ENCODE measurements at regions not wholly inside any gene's neighbourhood (a gene's known extent, or its start where the extent isn't known, plus 50 kb on each side); places are given as distances from the start of the nearest gene placed in this dataset.

DNA sequence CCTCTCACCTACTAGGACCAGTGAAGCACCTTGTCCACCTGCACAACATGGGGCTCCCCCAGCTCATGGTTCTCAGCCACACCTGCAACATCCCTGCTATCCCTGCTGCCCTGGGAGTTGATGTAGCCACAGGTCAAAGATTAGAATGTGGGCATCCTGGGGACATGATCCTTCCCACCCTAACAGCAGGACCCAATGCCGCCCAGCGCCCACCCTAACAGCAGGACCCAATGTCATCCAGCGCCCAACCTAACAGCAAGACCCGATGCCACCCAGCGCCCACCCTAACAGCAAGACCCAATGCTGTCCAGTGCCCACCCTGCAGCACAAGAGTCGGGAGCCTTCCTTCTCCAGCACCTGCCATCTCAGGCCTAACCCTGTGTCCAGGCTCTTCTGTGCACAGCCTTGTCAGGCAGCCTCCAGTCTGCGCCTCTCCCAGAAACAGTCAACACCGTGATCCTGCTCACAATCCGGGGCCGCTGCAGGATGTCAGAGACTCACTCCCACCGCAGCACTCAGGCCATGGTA, 237.3 kb upstream of the SALL3 start:
- intact Hi-C loops (cut with DNase I; ENCODE audit: low total_unique reads) = no loop called here
- H3K27ac ChIP-seq = no peak overlapping the region
- H3K36me3 ChIP-seq = no peaks in the 10 kb centered on the region
- H3K4me3 ChIP-seq = no peak overlapping the region
- DNase-seq = peak in 1 of 2 donors; percentile 51
- H3K9me3 ChIP-seq = peaks cover 0 to 4% (median 0%) of the 10 kb centered on the region in 3 donors
- H3K4me1 ChIP-seq = no peaks in the 10 kb centered on the region
- peaks cover 0 to 4% of the 10 kb centered on the region in 2 donors for H3K27me3 ChIP-seq
- TF ChIP-seq, protein P1, sequence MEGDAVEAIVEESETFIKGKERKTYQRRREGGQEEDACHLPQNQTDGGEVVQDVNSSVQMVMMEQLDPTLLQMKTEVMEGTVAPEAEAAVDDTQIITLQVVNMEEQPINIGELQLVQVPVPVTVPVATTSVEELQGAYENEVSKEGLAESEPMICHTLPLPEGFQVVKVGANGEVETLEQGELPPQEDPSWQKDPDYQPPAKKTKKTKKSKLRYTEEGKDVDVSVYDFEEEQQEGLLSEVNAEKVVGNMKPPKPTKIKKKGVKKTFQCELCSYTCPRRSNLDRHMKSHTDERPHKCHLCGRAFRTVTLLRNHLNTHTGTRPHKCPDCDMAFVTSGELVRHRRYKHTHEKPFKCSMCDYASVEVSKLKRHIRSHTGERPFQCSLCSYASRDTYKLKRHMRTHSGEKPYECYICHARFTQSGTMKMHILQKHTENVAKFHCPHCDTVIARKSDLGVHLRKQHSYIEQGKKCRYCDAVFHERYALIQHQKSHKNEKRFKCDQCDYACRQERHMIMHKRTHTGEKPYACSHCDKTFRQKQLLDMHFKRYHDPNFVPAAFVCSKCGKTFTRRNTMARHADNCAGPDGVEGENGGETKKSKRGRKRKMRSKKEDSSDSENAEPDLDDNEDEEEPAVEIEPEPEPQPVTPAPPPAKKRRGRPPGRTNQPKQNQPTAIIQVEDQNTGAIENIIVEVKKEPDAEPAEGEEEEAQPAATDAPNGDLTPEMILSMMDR (IDR thresholded peaks at IDR 0.05) = no peak

DNA sequence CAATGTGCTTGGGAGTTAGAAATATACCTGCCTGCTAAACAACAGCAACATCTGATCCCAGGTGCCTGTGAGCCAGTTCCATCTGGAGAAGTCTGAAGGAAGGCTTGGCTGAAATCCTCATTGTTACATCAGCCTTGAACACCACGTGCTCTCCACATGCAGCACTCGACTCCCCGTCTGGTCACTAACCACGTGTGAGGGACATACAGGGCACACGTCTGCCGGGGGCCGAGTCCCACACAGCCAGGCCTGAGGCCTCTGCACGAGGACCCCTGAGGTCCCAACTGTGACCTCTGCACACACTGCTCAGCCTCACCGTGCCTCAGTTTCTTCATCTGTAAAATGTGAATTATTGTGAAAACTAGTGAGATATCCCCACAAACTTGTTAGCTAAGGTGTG, 236.5 kb upstream of the SALL3 start:
- no peak for DNase-seq
- H3K4me3 ChIP-seq = no peak overlapping the region
- TF ChIP-seq, protein P1 (IDR thresholded peaks at IDR 0.05) = no peak
- peaks cover 0 to 4% (median 0%) of the 10 kb centered on the region in 3 donors for H3K9me3 ChIP-seq
- no peak overlapping the region for H3K27ac ChIP-seq
- no peaks in the 10 kb centered on the region for H3K36me3 ChIP-seq
- peaks cover 0 to 4% of the 10 kb centered on the region in 2 donors for H3K27me3 ChIP-seq
- H3K4me1 ChIP-seq = no peaks in the 10 kb centered on the region
- intact Hi-C loops (cut with DNase I; ENCODE audit: low total_unique reads) = no loop called here

- intact Hi-C loops (cut with DNase I; ENCODE audit: low total_unique reads) = no loop called here
- H3K4me3 ChIP-seq = no peak overlapping the region
- peak in 1 of 2 donors; percentile 35 for DNase-seq
These were observed 228.0 kb upstream of the SALL3 start for GRCh38 chr18:78751664-78752063.

DNA sequence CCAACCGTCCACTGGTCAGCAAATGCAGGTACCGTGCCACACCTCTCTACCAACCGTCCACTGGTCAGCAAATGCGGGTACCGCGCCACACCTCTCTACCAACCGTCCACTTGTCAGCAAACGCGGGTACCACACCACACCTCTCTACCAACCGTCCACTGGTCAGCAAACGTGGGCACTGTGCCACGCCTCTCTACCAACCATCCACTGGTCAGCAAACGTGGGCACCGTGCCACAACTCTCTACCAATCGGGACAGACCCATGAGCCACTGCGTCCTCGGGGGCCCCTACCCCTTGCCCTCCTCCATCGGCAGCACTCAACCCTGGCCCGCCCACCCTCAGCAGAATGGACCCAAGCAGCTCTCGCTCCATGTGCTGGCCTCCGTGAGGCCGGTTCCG, 226.4 kb upstream of the SALL3 start:
- H3K9me3 ChIP-seq = peaks cover 0 to 3% (median 0%) of the 10 kb centered on the region in 3 donors
- peaks cover 0 to 7% of the 10 kb centered on the region in 2 donors for H3K27me3 ChIP-seq
- TF ChIP-seq, protein P1 (IDR thresholded peaks at IDR 0.05) = no peak
- no peak overlapping the region for H3K27ac ChIP-seq
- H3K4me3 ChIP-seq = no peak overlapping the region
- H3K36me3 ChIP-seq = no peaks in the 10 kb centered on the region
- H3K4me1 ChIP-seq = no peaks in the 10 kb centered on the region
- peak in 1 of 2 donors; percentile 57 for DNase-seq
- intact Hi-C loops (cut with DNase I; ENCODE audit: low total_unique reads) = no loop called here

More at GRCh38 chr18:78751664-78752063, 228.0 kb upstream of the SALL3 start:
- Histone ChIP-seq H3K27ac (no peak overlapping the region), H3K36me3 (no peaks in the 10 kb centered on the region), H3K9me3 (peaks cover 0 to 3% (median 0%) of the 10 kb centered on the region in 3 donors), H3K4me1 (no peaks in the 10 kb centered on the region), H3K27me3 (peaks cover 0 to 7% of the 10 kb centered on the region in 2 donors)
- TF ChIP-seq, protein P1 (IDR thresholded peaks at IDR 0.05) = no peak

- H3K9me3 ChIP-seq = peaks cover 0 to 3% (median 0%) of the 10 kb centered on the region in 3 donors
- TF ChIP-seq, protein P1 (IDR thresholded peaks at IDR 0.05) = no peak
- H3K27me3 ChIP-seq = peaks cover 0 to 10% of the 10 kb centered on the region in 2 donors
- no peaks in the 10 kb centered on the region for H3K36me3 ChIP-seq
- no peak for DNase-seq
- H3K4me3 ChIP-seq = no peak overlapping the region
- intact Hi-C loops (cut with DNase I; ENCODE audit: low total_unique reads) = no loop called here
- H3K27ac ChIP-seq = no peak overlapping the region
- H3K4me1 ChIP-seq = no peaks in the 10 kb centered on the region
These were observed 225.1 kb upstream of the SALL3 start for GRCh38 chr18:78754311-78755043.
